HL-60 (cell line): ENCODE measurements at regions not wholly inside any gene's neighbourhood (a gene's known extent, or its start where the extent isn't known, plus 50 kb on each side); places are given as distances from the start of the nearest gene placed in this dataset.

Experiments
- DNase-seq, 2 experiments: peaks; one replicate each; pipeline ENCODE4 v3.0.0-alpha.2; 2010 to 2020; ENCODE audit warnings: low read depth in 1 of 2, low spot score in 1 of 2
- H3K27ac ChIP-seq: fragments of 250-450 bp; sonication (Bioruptor Pico); replicated peaks from 2 replicates; pipeline ENCODE4 v1.5.1; 2020; ENCODE audit warnings: mild to moderate bottlenecking, moderate library complexity
- H3K27me3 ChIP-seq: fragments of 250-450 bp; sonication (Bioruptor Pico); 2 replicates; pipeline ENCODE4 v1.5.1; 2021; ENCODE audit warnings: mild to moderate bottlenecking, moderate library complexity; ENCODE audit not compliant: insufficient read depth, poor library complexity, severe bottlenecking
- H3K4me3 ChIP-seq: replicated peaks from 2 replicates; pipeline ENCODE4 v1.5.1; 2011; ENCODE audit warnings: mild to moderate bottlenecking, control low read depth, low read length; ENCODE audit not compliant: insufficient read depth
- CTCF ChIP-seq: IDR thresholded peaks from one replicate; pipeline ENCODE4 v1.5.1; 2011; ENCODE audit warnings: low read length, control low read depth, inconsistent platforms; ENCODE audit not compliant: insufficient read depth
- GABPA ChIP-seq: IDR thresholded peaks from 2 replicates; pipeline ENCODE4 v1.6.1; 2012; ENCODE audit warnings: low read depth
- POLR2AphosphoS5 ChIP-seq: IDR thresholded peaks from 2 replicates; pipeline ENCODE4 v1.6.1; 2012; ENCODE audit warnings: low read depth
- REST ChIP-seq: IDR thresholded peaks from 2 replicates; pipeline ENCODE4 v1.6.1; 2012; ENCODE audit warnings: low read depth; ENCODE audit not compliant: insufficient replicate concordance
- SPI1 ChIP-seq: IDR thresholded peaks from 2 replicates; pipeline ENCODE4 v1.6.1; 2012; ENCODE audit warnings: low read depth, mild to moderate bottlenecking, borderline replicate concordance

DNA sequence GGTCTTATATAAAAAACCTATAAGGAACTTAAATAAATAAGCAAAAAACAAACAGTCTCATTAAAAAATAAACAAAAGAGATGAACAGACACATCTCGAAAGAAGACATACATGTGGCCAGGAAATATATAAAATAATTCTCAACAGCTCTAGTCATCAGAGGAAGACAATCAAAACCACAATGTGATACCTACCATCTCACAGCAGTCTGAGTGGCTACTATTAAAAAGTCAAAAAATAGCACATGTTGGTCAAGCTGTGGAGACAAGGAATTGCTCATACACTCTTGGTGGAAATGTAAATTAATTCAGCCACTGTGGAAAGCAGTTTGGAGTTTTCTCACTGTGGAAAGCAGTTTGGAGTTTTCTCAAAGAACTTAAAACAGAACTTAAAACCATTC lies 100.3 kb upstream of the ADAMTS5 start:
- no peak for DNase-seq
- no peak overlapping the region for H3K4me3 ChIP-seq

GRCh38 chr21:27062443-27062842 lies 95.6 kb upstream of the ADAMTS5 start:
- Histone ChIP-seq H3K27me3 (no peaks in the 10 kb centered on the region), H3K4me3 (no peak overlapping the region), H3K27ac (no peak overlapping the region)
- TF ChIP-seq CTCF (no peak), GABPA (no peak), REST (no peak), SPI1 (no peak), POLR2AphosphoS5 (no peak)
- DNase-seq = no peak

More for the DNA sequence above, 100.3 kb upstream of the ADAMTS5 start:
- H3K27ac ChIP-seq = no peak overlapping the region
- no peak for TF ChIP-seq REST
- no peak for TF ChIP-seq GABPA
- TF ChIP-seq CTCF = no peak
- TF ChIP-seq POLR2AphosphoS5 = no peak
- no peak for TF ChIP-seq SPI1
- H3K27me3 ChIP-seq = no peaks in the 10 kb centered on the region

- H3K4me3 ChIP-seq = no peak overlapping the region
- no peak for DNase-seq
Observed at GRCh38 chr21:27061770-27062169, 94.9 kb upstream of the ADAMTS5 start.

More at GRCh38 chr21:27061770-27062169, 94.9 kb upstream of the ADAMTS5 start:
- TF ChIP-seq GABPA (no peak), SPI1 (no peak), REST (no peak), CTCF (no peak), POLR2AphosphoS5 (no peak)
- no peak overlapping the region for H3K27ac ChIP-seq
- H3K27me3 ChIP-seq = no peaks in the 10 kb centered on the region
